ENCODE measurements at regions not wholly inside any gene's neighbourhood (a gene's known extent, or its start where the extent isn't known, plus 50 kb on each side); places are given as distances from the start of the nearest gene placed in this dataset.

DNA sequence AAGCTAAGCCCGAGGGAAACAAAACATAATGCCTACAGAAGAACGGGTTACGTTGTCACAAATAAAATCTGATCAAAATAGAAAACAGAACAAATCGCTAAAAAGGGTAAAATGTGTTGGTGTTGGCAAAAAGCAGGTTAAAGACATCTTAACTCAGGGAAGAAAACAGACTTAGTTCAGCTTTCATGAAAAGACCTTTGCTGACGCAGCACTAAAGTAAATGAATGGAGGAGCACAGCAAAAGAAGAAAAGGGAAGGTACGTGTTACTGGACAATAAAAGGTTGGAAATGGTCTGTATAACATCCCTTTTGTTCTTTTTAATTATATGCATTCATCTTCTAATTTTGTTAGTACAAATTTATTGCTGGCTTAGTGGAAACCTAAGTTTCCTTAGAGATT lies 117.4 kb upstream of the DSEL start:
- WGBS, 3 donors, result 89 to 93% (median 90%) methylated on average over 6 of the region's 6 CpGs
- TF ChIP-seq POLR2A (IDR thresholded peaks at IDR 0.05), result no peak
- no peaks in the 10 kb centered on the region for H3K9me3 ChIP-seq
- H3K4me3 ChIP-seq, result no peak overlapping the region
- H3K27ac ChIP-seq, result no peak overlapping the region
- H3K27me3 ChIP-seq, result no peaks in the 10 kb centered on the region
- intact Hi-C loops (cut with DNase I), result no loop called here
- H3K4me1 ChIP-seq (ENCODE audit: insufficient read depth), result no peaks in the 10 kb centered on the region
- H3K36me3 ChIP-seq, result no peaks in the 10 kb centered on the region
- DNase-seq, result no peak

DNA sequence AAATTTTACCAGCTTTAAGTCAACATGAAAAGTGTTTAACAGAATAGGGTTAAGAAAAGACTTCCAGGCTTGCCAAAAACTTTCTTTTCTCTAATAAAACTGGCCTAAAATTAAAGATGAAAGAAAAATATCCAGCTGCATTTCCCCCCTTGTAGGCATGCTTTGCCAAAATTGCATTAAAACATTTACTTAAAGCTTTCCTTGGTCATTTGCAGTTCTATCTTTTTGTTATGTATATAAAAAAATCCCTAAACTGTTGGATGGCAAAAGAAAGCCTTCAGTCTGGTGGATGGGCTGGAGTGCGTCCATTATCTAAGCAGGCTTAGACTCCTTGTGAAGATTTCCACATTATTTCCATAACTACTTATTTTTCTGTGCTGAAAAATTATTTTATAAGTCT lies 105.4 kb upstream of the DSEL start:
- intact Hi-C loops (cut with DNase I), result no loop called here
- TF ChIP-seq, protein P1, sequence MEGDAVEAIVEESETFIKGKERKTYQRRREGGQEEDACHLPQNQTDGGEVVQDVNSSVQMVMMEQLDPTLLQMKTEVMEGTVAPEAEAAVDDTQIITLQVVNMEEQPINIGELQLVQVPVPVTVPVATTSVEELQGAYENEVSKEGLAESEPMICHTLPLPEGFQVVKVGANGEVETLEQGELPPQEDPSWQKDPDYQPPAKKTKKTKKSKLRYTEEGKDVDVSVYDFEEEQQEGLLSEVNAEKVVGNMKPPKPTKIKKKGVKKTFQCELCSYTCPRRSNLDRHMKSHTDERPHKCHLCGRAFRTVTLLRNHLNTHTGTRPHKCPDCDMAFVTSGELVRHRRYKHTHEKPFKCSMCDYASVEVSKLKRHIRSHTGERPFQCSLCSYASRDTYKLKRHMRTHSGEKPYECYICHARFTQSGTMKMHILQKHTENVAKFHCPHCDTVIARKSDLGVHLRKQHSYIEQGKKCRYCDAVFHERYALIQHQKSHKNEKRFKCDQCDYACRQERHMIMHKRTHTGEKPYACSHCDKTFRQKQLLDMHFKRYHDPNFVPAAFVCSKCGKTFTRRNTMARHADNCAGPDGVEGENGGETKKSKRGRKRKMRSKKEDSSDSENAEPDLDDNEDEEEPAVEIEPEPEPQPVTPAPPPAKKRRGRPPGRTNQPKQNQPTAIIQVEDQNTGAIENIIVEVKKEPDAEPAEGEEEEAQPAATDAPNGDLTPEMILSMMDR (IDR thresholded peaks at IDR 0.05), result no peak
- TF ChIP-seq EP300 (IDR thresholded peaks at IDR 0.05) (no peak), POLR2A (IDR thresholded peaks at IDR 0.05) (no peak)
- DNase-seq, result no peak
- Histone ChIP-seq H3K4me1 (ENCODE audit: insufficient read depth) (no peaks in the 10 kb centered on the region), H3K4me3 (no peak overlapping the region), H3K27ac (no peak overlapping the region), H3K27me3 (no peaks in the 10 kb centered on the region), H3K36me3 (no peaks in the 10 kb centered on the region), H3K9me3 (no peaks in the 10 kb centered on the region)
- 21 to 24% (median 23%) methylated on average over 1 of the region's 1 CpG for WGBS, 3 donors

DNA sequence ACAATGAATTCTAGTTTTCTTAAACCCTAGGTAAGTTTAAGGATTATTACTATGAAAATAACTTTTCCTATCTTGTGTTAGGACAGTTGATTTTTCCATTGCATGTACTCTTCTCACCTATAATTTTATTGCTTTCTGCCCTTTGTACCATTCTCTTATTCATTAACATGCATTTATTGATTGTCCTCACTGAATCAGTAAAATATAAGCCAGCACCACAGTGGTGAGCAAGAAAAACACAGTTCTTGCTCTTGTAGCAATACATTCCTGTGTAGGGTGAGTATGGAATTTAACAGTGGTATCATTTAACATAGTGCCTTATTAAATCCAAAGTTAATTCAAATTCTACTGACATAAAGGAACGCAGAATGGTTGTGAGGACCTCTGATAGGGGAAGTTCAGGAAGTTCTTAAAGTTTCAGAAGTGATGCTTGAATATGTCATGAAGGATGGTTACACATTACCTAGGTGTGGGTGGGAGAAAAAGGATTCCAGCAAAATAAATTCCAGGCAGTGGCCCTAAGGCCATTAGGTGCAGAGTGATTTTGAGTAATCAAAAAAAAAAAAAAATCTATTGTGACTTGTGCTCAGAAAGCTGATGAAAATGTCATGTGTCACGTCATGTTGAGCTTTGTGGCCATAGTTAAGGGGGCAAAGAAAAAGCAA lies 104.7 kb upstream of the DSEL start:
- Histone ChIP-seq H3K36me3 (no peaks in the 10 kb centered on the region), H3K4me3 (no peak overlapping the region), H3K9me3 (no peaks in the 10 kb centered on the region), H3K4me1 (ENCODE audit: insufficient read depth) (no peaks in the 10 kb centered on the region), H3K27me3 (no peaks in the 10 kb centered on the region), H3K27ac (no peak overlapping the region)
- intact Hi-C loops (cut with DNase I), result no loop called here
- no peak for DNase-seq
- WGBS, 3 donors, result 52 to 65% (median 55%) methylated on average over 2 of the region's 2 CpGs
- TF ChIP-seq EP300 (IDR thresholded peaks at IDR 0.05) (no peak), POLR2A (IDR thresholded peaks at IDR 0.05) (no peak)
- TF ChIP-seq, protein P1 (IDR thresholded peaks at IDR 0.05), result no peak

DNA sequence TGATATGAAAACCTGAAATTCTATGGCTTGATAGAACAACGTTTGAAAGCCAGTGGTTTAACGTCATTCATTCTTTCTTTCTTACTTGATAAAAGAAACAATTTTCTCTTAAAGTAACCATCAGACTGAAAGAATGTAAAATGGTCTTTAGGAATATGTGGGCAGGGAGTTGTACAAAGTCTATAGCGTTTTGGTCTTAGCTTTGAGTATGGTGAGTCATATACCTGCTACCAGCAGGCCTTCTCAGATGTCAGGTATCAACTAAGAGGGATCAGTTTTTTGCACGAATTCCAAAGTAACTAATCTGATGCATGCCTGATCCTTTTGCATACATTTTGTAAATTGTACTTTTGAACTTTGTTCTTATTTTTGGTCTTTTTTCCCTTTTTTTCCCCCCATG lies 101.5 kb upstream of the DSEL start:
- H3K4me3 ChIP-seq, result no peak overlapping the region
- TF ChIP-seq, protein P1 (IDR thresholded peaks at IDR 0.05), result no peak
- no peak for TF ChIP-seq POLR2A (IDR thresholded peaks at IDR 0.05)
- no peak for TF ChIP-seq EP300 (IDR thresholded peaks at IDR 0.05)
- H3K27me3 ChIP-seq, result no peaks in the 10 kb centered on the region
- DNase-seq, result no peak
- H3K9me3 ChIP-seq, result no peaks in the 10 kb centered on the region
- no peak overlapping the region for H3K27ac ChIP-seq
- H3K36me3 ChIP-seq, result no peaks in the 10 kb centered on the region
- WGBS, 3 donors, result 80 to 84% (median 84%) methylated on average over 4 of the region's 4 CpGs
- H3K4me1 ChIP-seq (ENCODE audit: insufficient read depth), result no peaks in the 10 kb centered on the region
- intact Hi-C loops (cut with DNase I), result no loop called here

DNA sequence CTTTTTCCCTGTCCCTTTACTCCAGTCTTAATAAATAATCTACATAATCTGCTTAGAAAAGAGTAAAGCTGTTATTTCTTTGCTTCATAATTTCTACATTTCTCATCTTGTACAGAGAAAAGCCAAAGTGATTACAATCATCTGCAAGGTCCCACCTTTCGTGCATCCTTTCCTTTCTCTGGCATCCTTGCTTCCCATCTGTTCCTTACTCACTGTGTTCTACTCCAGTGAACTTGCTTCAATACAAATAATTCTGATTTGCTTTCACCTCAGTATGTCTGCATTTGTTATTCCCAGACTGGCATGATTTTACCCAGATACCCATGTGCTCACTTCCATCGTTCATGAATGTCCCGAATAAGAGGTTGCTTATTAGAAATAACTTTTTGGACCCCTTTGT lies 99.4 kb upstream of the DSEL start:
- no peak for DNase-seq
- WGBS, 3 donors, result 93 to 94% (median 94%) methylated on average over 3 of the region's 3 CpGs
- no peaks in the 10 kb centered on the region for H3K9me3 ChIP-seq
- H3K27ac ChIP-seq, result no peak overlapping the region
- no peaks in the 10 kb centered on the region for H3K4me1 ChIP-seq (ENCODE audit: insufficient read depth)
- intact Hi-C loops (cut with DNase I), result no loop called here
- TF ChIP-seq EP300 (IDR thresholded peaks at IDR 0.05), result no peak
- TF ChIP-seq POLR2A (IDR thresholded peaks at IDR 0.05), result no peak
- TF ChIP-seq, protein P1 (IDR thresholded peaks at IDR 0.05), result no peak
- no peaks in the 10 kb centered on the region for H3K36me3 ChIP-seq
- no peak overlapping the region for H3K4me3 ChIP-seq
- H3K27me3 ChIP-seq, result no peaks in the 10 kb centered on the region

All from ovary (tissue), 7 donors.